NCI-H2029 (cell line): ENCODE measurements at regions not wholly inside any gene's neighbourhood (a gene's known extent, or its start where the extent isn't known, plus 50 kb on each side); places are given as distances from the start of the nearest gene placed in this dataset.

ENCODE experiments used
- DNase-seq: peaks from one replicate; lab custom pipeline; 2025; lab: John Stamatoyannopoulos, UW

GRCh38 chr11:32204751-32205150 is 113.9 kb downstream of the RCN1 start:
- no peak for DNase-seq

- DNase-seq: no peak
Measured at GRCh38 chr11:32210556-32210955, 119.7 kb downstream of the RCN1 start.

- no peak for DNase-seq
Measured at GRCh38 chr11:32213223-32213622, 122.3 kb downstream of the RCN1 start.

- no peak for DNase-seq
Measured at GRCh38 chr11:32215157-32215556, 124.3 kb downstream of the RCN1 start.

- no peak for DNase-seq
Measured at GRCh38 chr11:32216749-32217148, 125.9 kb downstream of the RCN1 start.

GRCh38 chr11:32219320-32219719 is 128.4 kb downstream of the RCN1 start:
- DNase-seq: no peak

GRCh38 chr11:32221476-32222032 is 130.7 kb downstream of the RCN1 start:
- DNase-seq: no peak

- no peak for DNase-seq
Measured at GRCh38 chr11:32224580-32224979, 133.7 kb downstream of the RCN1 start.

- no peak for DNase-seq
Measured at GRCh38 chr11:32225571-32226285, 134.9 kb downstream of the RCN1 start.

GRCh38 chr11:32226480-32226879 is 135.6 kb downstream of the RCN1 start:
- DNase-seq: no peak

- no peak for DNase-seq
Measured at GRCh38 chr11:32229576-32230240, 138.8 kb downstream of the RCN1 start.

- DNase-seq: no peak
Measured at GRCh38 chr11:32231909-32232493, 141.1 kb downstream of the RCN1 start.

GRCh38 chr11:32232516-32232915 is 141.6 kb downstream of the RCN1 start:
- DNase-seq: no peak

- DNase-seq: no peak
Measured at GRCh38 chr11:32233276-32233675, 142.4 kb downstream of the RCN1 start.

- no peak for DNase-seq
Measured at GRCh38 chr11:32233928-32234327, 143.1 kb downstream of the RCN1 start.

GRCh38 chr11:32244453-32244852 is 153.6 kb downstream of the RCN1 start:
- DNase-seq: no peak

- no peak for DNase-seq
Measured at GRCh38 chr11:32253706-32254105, 162.8 kb downstream of the RCN1 start.

GRCh38 chr11:32255841-32256240 is 165.0 kb downstream of the RCN1 start:
- no peak for DNase-seq

- DNase-seq: no peak
Measured at GRCh38 chr11:32256466-32256865, 165.6 kb downstream of the RCN1 start.

- DNase-seq: no peak
Measured at GRCh38 chr11:32259641-32260081, 168.8 kb downstream of the RCN1 start.

GRCh38 chr11:32262367-32262766 is 171.5 kb downstream of the RCN1 start:
- no peak for DNase-seq

- DNase-seq: no peak
Measured at GRCh38 chr11:32265911-32266310, 169.4 kb downstream of the WT1 start.

- DNase-seq: no peak
Measured at GRCh38 chr11:32266601-32267000, 168.7 kb downstream of the WT1 start.
